Calu3 (cell line): ENCODE measurements at regions not wholly inside any gene's neighbourhood (a gene's known extent, or its start where the extent isn't known, plus 50 kb on each side); places are given as distances from the start of the nearest gene placed in this dataset.

Experiments
- BruUV-seq: library from RNA; stranded (reverse); fragments of 400-500 nt; replicated peaks from 2 replicates; lab custom pipeline; 2021; lab: Mats Ljungman, UMichigan
- CTCF ChIA-PET: fragments of 300-600 bp; sonication (Branson Sonifier 250); formaldehyde crosslinking; loops from one replicate; lab custom pipeline; 2022; ENCODE audit warnings: antibody characterized with exemption; lab: Charles Lee
- DNase-seq: peaks from one replicate; pipeline ENCODE4 v3.0.0; 2022
- H3K27ac Mint-ChIP-seq: one replicate; pipeline ENCODE4 v1.8.0; 2022; ENCODE audit warnings: mixed read lengths; ENCODE audit not compliant: unreplicated experiment
- H3K27me3 Mint-ChIP-seq: one replicate; pipeline ENCODE4 v1.8.0; 2022; ENCODE audit warnings: mixed read lengths; ENCODE audit not compliant: unreplicated experiment
- H3K36me3 Mint-ChIP-seq: one replicate; pipeline ENCODE4 v1.8.0; 2022; ENCODE audit warnings: mild to moderate bottlenecking, moderate library complexity, mixed read lengths; ENCODE audit not compliant: insufficient read depth, unreplicated experiment
- H3K4me1 Mint-ChIP-seq: one replicate; pipeline ENCODE4 v1.8.0; 2022; ENCODE audit warnings: mild to moderate bottlenecking, low read depth, mixed read lengths; ENCODE audit not compliant: unreplicated experiment
- H3K4me3 Mint-ChIP-seq: one replicate; pipeline ENCODE4 v1.8.0; 2022; ENCODE audit warnings: mild to moderate bottlenecking, low read depth, moderate library complexity, mixed read lengths; ENCODE audit not compliant: unreplicated experiment
- H3K9me3 Mint-ChIP-seq: one replicate; pipeline ENCODE4 v1.8.0; 2022; ENCODE audit warnings: low read depth, mixed read lengths; ENCODE audit not compliant: unreplicated experiment
- intact Hi-C: fragments of 100-400 bp; cut with micrococcal nuclease; formaldehyde crosslinking; loops from one replicate; pipeline ENCODE4 v1.10.0; 2022; ENCODE audit not compliant: unreplicated experiment
- TF ChIP-seq, protein P1 (sequence below): fragments of 200-600 bp; IDR thresholded peaks from one replicate; pipeline ENCODE4 v1.8.0; 2022; ENCODE audit warnings: antibody characterized with exemption; ENCODE audit not compliant: unreplicated experiment

DNA sequence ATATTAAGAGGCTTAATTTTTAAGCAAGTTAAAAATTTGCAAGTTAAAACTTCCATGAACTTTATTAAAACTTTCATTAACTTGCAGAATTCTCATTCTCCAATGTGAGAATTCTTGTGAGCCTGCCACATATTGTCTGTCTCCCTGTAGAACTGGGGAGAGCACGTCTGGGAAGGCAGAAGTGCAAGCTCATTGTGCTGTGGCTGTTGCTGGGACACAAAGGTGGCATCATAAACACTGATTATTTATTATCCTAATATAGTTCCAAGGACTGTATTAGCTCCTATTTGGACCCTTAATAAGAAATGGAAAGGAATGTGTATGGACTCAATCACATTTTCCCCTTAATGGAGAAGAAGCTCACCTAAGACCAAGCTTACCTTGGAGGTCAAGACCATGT is 68.7 kb upstream of the MROH9 start:
- H3K4me1 Mint-ChIP-seq: no peaks in the 10 kb centered on the region
- H3K36me3 Mint-ChIP-seq: no peaks in the 10 kb centered on the region
- TF ChIP-seq, protein P1, sequence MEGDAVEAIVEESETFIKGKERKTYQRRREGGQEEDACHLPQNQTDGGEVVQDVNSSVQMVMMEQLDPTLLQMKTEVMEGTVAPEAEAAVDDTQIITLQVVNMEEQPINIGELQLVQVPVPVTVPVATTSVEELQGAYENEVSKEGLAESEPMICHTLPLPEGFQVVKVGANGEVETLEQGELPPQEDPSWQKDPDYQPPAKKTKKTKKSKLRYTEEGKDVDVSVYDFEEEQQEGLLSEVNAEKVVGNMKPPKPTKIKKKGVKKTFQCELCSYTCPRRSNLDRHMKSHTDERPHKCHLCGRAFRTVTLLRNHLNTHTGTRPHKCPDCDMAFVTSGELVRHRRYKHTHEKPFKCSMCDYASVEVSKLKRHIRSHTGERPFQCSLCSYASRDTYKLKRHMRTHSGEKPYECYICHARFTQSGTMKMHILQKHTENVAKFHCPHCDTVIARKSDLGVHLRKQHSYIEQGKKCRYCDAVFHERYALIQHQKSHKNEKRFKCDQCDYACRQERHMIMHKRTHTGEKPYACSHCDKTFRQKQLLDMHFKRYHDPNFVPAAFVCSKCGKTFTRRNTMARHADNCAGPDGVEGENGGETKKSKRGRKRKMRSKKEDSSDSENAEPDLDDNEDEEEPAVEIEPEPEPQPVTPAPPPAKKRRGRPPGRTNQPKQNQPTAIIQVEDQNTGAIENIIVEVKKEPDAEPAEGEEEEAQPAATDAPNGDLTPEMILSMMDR: no peak
- CTCF ChIA-PET: no interaction called here
- no TSS peak for BruUV-seq
- H3K9me3 Mint-ChIP-seq: no peaks in the 10 kb centered on the region
- no peak for DNase-seq
- no peak overlapping the region for H3K27ac Mint-ChIP-seq
- H3K4me3 Mint-ChIP-seq: no peak overlapping the region
- intact Hi-C loops: no loop called here
- H3K27me3 Mint-ChIP-seq: no peaks in the 10 kb centered on the region

DNA sequence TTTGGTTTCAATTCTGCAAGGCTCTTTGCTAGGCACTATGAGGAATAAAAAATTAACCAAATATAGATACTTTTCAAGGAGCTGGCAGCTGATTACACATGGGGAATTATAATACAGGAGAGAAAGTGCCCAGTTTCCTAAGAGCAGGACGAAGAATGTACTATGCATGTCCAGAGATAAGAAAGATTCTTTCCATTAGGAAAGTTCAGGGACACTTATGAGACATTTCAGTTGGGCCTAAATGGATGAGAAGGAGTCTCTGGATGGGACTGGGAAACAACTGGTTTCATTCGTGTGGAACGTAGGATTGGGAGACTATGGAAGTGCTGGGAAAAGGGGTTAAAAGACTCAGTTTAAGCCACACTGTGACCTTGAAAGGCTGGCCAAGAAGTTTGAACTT is 63.5 kb upstream of the MROH9 start:
- H3K27ac Mint-ChIP-seq: no peak overlapping the region
- no peak overlapping the region for H3K4me3 Mint-ChIP-seq
- peaks cover 10% of the 10 kb centered on the region for H3K4me1 Mint-ChIP-seq
- DNase-seq: no peak
- no peaks in the 10 kb centered on the region for H3K27me3 Mint-ChIP-seq
- no peaks in the 10 kb centered on the region for H3K36me3 Mint-ChIP-seq
- CTCF ChIA-PET: no interaction called here
- TF ChIP-seq, protein P1: no peak
- no TSS peak for BruUV-seq
- intact Hi-C loops: no loop called here
- H3K9me3 Mint-ChIP-seq: no peaks in the 10 kb centered on the region

DNA sequence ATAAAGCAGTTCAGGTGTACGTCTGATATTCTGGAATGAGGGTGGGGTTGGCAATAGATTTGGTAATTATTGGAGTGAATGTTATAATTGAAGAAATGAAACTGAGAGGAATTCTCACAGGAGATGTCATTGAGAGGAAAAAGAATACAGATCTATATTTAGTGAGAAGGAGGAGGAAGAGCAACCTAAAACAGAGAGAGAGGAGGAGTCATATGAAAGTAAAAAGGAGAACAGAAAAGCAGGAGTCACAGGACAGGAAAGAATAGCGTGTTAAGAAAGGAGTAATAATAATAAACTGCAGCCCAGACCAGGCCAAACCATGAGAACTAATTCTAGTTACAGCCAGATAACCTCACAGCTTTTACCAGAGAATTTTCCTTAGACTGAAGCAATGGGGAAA is 62.7 kb upstream of the MROH9 start:
- H3K27me3 Mint-ChIP-seq: no peaks in the 10 kb centered on the region
- DNase-seq: no peak
- CTCF ChIA-PET: no interaction called here
- H3K27ac Mint-ChIP-seq: no peak overlapping the region
- BruUV-seq: no TSS peak
- H3K4me3 Mint-ChIP-seq: no peak overlapping the region
- H3K9me3 Mint-ChIP-seq: no peaks in the 10 kb centered on the region
- TF ChIP-seq, protein P1: no peak
- H3K36me3 Mint-ChIP-seq: no peaks in the 10 kb centered on the region
- intact Hi-C loops: no loop called here
- H3K4me1 Mint-ChIP-seq: peaks cover 10% of the 10 kb centered on the region

DNA sequence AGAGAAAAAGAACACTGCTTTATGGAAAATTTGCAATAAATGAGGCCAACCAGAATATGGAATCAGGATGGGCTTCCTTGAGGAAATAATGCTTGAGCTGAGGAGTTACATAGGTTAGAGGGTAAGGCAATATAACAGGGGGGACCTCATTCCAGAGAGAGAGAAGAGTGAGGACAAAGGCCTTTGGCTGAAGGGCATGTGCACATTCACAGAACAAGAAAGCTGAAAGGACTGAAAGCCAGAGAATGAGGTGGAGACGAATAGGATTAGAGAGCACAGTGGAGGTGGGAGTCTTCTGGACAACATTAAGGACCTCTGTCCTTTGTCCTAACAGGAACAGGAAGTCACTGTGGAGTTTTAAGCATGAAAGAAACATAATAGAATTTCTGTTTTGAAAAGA is 60.7 kb upstream of the MROH9 start:
- TF ChIP-seq, protein P1: no peak
- Mint-ChIP-seq H3K4me1 (peaks cover 10% of the 10 kb centered on the region), H3K36me3 (no peaks in the 10 kb centered on the region), H3K9me3 (peaks cover 4% of the 10 kb centered on the region), H3K27me3 (no peaks in the 10 kb centered on the region), H3K4me3 (no peak overlapping the region), H3K27ac (no peak overlapping the region)
- no peak for DNase-seq
- BruUV-seq: no TSS peak
- CTCF ChIA-PET: no interaction called here
- intact Hi-C loops: no loop called here
